GM18526 (cell line): ENCODE measurements at regions not wholly inside any gene's neighbourhood (a gene's known extent, or its start where the extent isn't known, plus 50 kb on each side); places are given as distances from the start of the nearest gene placed in this dataset.

Experiments used
- POLR2A ChIP-seq: IDR thresholded peaks from 3 replicates; pipeline ENCODE4 v1.6.1; 2011; ENCODE audit not compliant: insufficient read length; ENCODE audit errors: extremely low read depth

DNA sequence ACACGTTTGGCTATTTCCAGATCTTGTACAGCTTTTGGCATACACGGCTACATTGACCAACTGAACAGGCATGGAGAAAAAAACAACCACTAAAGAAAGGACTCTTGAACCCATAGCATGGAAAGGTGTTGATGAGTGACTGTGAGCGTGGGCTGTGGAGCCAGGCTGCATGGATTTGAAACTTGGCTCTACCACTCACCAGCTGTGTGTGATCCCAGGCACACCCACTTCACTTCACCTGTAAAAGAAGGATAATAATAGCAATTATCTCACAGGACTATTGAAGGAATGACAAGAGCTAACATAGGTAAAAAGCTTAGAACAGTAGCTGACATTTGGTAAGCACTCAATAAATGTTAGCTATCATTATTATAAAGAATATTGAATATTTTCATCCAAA, 301.7 kb upstream of the CPEB2 start:
- TF ChIP-seq POLR2A = no peak

DNA sequence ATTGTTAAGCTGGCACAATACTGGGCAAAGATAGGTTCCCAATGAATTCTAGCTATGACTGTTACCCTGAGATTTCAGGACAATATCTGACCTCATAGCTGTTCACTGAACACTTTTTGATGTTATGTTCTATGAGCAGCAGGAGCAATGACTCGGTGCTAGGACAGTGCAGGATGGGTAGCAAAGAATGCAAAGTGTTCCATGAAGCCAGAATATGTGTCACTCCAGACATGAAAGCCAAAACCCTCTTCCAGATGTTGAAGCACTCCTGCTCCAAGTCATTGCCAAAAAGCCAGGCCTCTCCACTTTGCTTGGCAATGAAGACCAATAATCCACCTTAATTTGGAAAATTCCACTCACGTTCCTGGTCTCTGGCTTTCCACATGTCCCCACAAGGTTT, 300.9 kb upstream of the CPEB2 start:
- TF ChIP-seq POLR2A = no peak

DNA sequence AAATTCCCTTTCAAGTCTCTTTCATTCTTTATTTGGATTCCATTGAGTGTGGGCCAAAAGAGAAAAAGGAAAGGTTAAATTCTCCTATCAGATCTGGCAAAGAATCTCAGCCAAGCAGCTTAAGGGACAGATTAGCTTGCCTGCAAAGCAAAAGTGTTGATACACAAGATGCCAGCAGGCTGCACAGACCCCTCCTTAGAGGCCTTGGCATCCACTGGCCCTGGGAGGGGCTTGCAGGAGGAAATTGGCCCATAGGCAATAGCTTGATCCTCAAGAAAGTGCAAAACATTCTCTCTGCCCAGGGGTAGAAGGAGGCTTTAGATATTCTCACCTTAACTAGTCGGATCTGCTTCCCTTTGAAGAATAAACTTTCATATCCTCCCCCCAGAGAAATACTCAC, 300.4 kb upstream of the CPEB2 start:
- TF ChIP-seq POLR2A = no peak

DNA sequence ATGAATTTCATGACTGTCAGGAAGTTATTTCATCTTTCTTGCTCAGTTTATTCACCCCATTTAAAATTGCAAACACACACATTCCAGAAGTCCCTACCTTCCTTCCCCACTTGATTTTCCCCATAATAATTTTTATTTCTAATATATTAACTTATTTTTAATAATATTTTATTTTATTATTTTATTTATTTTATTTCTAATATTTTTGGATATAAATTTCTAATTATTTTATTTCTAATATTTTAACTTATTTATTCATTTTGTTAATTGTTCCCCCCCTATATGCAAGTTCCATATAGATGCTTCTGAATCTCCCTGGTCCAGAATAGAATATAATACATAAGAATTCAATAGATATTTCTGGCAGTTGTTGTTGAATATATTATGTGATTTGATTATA, 293.7 kb upstream of the CPEB2 start:
- no peak for TF ChIP-seq POLR2A

GRCh38 chr4:14711259-14711658, 291.0 kb upstream of the CPEB2 start:
- TF ChIP-seq POLR2A = no peak

DNA sequence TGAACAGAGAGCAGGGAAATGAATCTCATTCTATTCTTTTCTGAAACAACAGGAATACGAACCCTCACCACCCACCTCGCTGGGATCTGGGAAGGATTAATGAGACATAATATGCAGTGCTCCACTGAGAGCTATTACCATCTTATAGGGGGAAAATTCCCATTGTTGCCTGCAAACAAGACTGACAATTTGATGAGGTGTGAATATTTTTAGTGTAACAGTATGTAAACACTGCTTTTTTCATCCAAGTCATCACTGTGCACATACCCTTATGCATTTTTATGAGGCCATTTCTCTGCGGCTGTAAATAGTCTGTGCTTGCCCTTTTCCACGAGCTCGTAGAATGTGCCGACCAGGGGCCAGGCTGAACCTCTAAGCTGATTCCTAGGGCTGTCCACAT, 285.6 kb upstream of the CPEB2 start:
- TF ChIP-seq POLR2A = no peak

DNA sequence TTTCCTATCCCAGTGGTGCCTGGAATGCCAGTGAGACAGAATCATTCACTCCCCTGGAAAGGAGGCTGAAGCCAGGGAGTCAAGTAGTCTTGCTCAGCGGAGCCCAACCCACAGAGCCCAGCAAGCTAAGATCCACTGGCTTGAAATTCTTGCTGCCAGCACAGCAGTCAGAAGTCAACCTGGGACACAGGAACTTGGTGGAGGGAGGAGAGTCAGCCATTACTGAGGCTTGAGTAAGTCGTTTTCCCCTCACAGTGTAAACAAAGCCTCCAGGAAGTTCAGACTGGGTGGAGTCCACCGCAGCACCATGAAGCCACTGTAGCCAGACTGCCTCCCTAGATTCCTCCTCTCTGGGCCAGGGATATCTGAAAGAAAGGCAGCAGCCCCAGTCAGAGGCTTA, 283.2 kb upstream of the CPEB2 start:
- TF ChIP-seq POLR2A = no peak

DNA sequence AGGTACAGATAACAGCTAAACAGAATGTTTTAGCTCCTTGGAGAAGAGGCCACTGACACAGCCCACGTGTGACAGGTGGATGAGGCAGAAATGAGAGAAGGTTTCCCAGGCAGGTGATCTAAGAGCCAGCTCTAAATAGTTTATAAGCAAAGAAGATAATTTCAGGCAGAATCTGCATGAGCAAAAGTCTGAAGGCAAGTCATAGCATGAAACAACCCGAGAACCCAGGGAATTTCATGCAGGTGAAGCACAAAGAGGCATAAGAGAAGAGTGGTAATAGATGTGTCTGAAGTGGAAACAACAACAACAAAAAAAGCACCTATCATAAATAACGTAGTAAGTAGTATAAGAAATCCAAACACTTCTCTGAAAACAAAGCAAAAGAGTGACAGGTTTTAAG, 275.8 kb upstream of the CPEB2 start:
- no peak for TF ChIP-seq POLR2A

GRCh38 chr4:14726877-14727361, 275.4 kb upstream of the CPEB2 start:
- TF ChIP-seq POLR2A = no peak

DNA sequence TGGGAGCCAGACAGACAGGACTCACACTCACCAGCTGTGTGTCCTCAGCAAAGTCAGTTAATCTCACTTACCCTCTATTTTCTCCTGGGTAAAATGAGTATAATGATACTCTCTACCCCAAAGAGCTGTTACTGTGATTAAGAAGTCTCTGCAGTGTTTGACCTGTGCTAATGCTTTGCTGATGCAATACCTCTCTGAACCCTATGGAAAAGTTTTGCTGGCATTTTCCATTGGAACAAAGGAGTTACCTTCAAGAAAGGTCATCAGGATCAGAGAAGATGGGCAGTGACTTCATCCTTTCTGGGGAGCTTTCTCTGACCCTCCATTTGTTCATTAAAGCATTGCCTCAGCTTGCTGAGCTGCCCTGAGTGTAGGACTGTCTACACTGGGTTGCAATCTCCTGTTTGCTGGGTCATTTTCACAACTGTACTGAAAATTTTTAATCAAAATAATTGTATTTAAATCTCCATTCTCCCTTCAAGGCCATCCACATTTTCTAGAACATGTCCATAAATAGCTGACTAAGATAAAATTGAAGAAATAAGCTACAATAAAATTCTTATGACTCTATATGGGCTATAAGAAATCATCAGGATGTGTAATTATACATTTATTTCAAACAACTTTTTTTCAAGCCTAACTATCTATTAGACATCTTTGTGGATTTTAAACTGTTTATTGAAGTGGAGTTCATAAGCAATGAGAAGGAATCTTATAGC, 272.8 kb upstream of the CPEB2 start:
- no peak for TF ChIP-seq POLR2A

GRCh38 chr4:14742054-14742453, 260.2 kb upstream of the CPEB2 start:
- TF ChIP-seq POLR2A = no peak

- TF ChIP-seq POLR2A = no peak
These were observed 259.1 kb upstream of the CPEB2 start for GRCh38 chr4:14743172-14743571.

GRCh38 chr4:14743601-14744000, 258.7 kb upstream of the CPEB2 start:
- TF ChIP-seq POLR2A = no peak

DNA sequence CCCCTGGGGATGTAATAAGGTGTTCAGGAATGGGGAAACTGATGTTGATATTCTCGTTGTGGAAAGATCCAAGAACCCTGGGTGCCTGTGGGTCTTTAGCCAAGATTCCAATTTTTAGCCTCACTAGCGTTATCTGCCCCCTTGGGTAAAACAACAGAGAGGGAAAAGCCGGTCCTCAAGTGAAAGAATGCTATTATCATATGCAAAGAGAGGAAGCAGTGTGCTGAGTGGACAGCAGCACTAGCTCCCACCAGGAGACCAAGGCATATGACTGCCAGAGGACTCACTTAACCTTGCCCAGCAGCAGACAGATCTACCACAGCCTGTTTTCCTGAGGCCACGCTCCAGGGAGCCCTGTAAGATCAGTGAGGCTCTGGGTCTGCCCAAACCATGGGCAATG, 257.9 kb upstream of the CPEB2 start:
- no peak for TF ChIP-seq POLR2A

GRCh38 chr4:14749910-14750309, 252.4 kb upstream of the CPEB2 start:
- TF ChIP-seq POLR2A = no peak

- TF ChIP-seq POLR2A = no peak
These were observed 249.8 kb upstream of the CPEB2 start for GRCh38 chr4:14752341-14753046.

DNA sequence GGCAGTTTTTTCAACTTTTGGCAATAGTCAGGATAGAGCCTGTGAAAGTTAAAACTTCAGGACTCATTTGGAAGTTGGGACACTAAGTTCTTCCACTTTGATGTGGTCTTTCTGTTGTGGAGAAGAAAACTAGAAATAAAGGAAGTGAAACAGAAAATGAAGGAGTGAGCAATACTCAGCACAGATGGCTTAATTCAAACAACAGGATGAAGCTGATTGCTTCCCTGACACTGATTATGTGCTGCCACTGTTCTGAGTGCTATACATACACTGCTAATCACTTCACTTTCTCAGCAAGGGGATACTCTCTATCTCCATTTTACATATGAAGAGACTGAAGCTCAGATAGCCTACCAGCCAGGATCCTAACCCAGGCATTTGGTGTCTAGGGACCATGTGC, 235.1 kb upstream of the CPEB2 start:
- no peak for TF ChIP-seq POLR2A
